ENCODE measurements at regions not wholly inside any gene's neighbourhood (a gene's known extent, or its start where the extent isn't known, plus 50 kb on each side); places are given as distances from the start of the nearest gene placed in this dataset.

- H3K27ac Mint-ChIP-seq (ENCODE audit: unreplicated experiment), result no peak overlapping the region
- no peaks in the 10 kb centered on the region for H3K36me3 Mint-ChIP-seq (ENCODE audit: low read depth, unreplicated experiment)
- no peaks in the 10 kb centered on the region for H3K4me1 Mint-ChIP-seq (ENCODE audit: unreplicated experiment)
- no peak overlapping the region for H3K4me3 Mint-ChIP-seq (ENCODE audit: unreplicated experiment)
- no peak for TF ChIP-seq CTCF (IDR thresholded peaks at IDR 0.05; ENCODE audit: unreplicated experiment)
- DNase-seq (ENCODE audit: low spot score), result no peak
- H3K9me3 Mint-ChIP-seq (ENCODE audit: unreplicated experiment), result no peaks in the 10 kb centered on the region
- peaks cover 2% of the 10 kb centered on the region for H3K27me3 Mint-ChIP-seq (ENCODE audit: unreplicated experiment)
These were observed 190.9 kb downstream of the GADD45G start for GRCh38 chr9:89795538-89796195.

- H3K4me3 Mint-ChIP-seq (ENCODE audit: unreplicated experiment), result no peak overlapping the region
- H3K27ac Mint-ChIP-seq (ENCODE audit: unreplicated experiment), result no peak overlapping the region
- H3K27me3 Mint-ChIP-seq (ENCODE audit: unreplicated experiment), result peaks cover 2% of the 10 kb centered on the region
- H3K9me3 Mint-ChIP-seq (ENCODE audit: unreplicated experiment), result no peaks in the 10 kb centered on the region
- DNase-seq (ENCODE audit: low spot score), result no peak
- no peaks in the 10 kb centered on the region for H3K36me3 Mint-ChIP-seq (ENCODE audit: low read depth, unreplicated experiment)
- no peak for TF ChIP-seq CTCF (IDR thresholded peaks at IDR 0.05; ENCODE audit: unreplicated experiment)
- H3K4me1 Mint-ChIP-seq (ENCODE audit: unreplicated experiment), result peaks cover 2% of the 10 kb centered on the region
These were observed 191.8 kb downstream of the GADD45G start for GRCh38 chr9:89796606-89797005.

- peaks cover 2% of the 10 kb centered on the region for H3K4me1 Mint-ChIP-seq (ENCODE audit: unreplicated experiment)
- no peak overlapping the region for H3K27ac Mint-ChIP-seq (ENCODE audit: unreplicated experiment)
- H3K36me3 Mint-ChIP-seq (ENCODE audit: low read depth, unreplicated experiment), result no peaks in the 10 kb centered on the region
- DNase-seq (ENCODE audit: low spot score), result no peak
- no peak for TF ChIP-seq CTCF (IDR thresholded peaks at IDR 0.05; ENCODE audit: unreplicated experiment)
- peaks cover 2% of the 10 kb centered on the region for H3K27me3 Mint-ChIP-seq (ENCODE audit: unreplicated experiment)
- no peaks in the 10 kb centered on the region for H3K9me3 Mint-ChIP-seq (ENCODE audit: unreplicated experiment)
- no peak overlapping the region for H3K4me3 Mint-ChIP-seq (ENCODE audit: unreplicated experiment)
These were observed 192.4 kb downstream of the GADD45G start for GRCh38 chr9:89797255-89797654.

- no peak for DNase-seq (ENCODE audit: low spot score)
- no peak for TF ChIP-seq CTCF (IDR thresholded peaks at IDR 0.05; ENCODE audit: unreplicated experiment)
- no peak overlapping the region for H3K27ac Mint-ChIP-seq (ENCODE audit: unreplicated experiment)
- H3K9me3 Mint-ChIP-seq (ENCODE audit: unreplicated experiment), result no peaks in the 10 kb centered on the region
- H3K4me3 Mint-ChIP-seq (ENCODE audit: unreplicated experiment), result no peak overlapping the region
- H3K27me3 Mint-ChIP-seq (ENCODE audit: unreplicated experiment), result peaks cover 2% of the 10 kb centered on the region
- H3K36me3 Mint-ChIP-seq (ENCODE audit: low read depth, unreplicated experiment), result no peaks in the 10 kb centered on the region
- peaks cover 2% of the 10 kb centered on the region for H3K4me1 Mint-ChIP-seq (ENCODE audit: unreplicated experiment)
These were observed 193.2 kb downstream of the GADD45G start for GRCh38 chr9:89797937-89798455.

GRCh38 chr9:89798547-89799120 lies 193.8 kb downstream of the GADD45G start:
- DNase-seq (ENCODE audit: low spot score), result no peak
- no peak for TF ChIP-seq CTCF (IDR thresholded peaks at IDR 0.05; ENCODE audit: unreplicated experiment)
- Mint-ChIP-seq H3K4me1 (ENCODE audit: unreplicated experiment) (peaks cover 2% of the 10 kb centered on the region), H3K27me3 (ENCODE audit: unreplicated experiment) (peaks cover 2% of the 10 kb centered on the region), H3K36me3 (ENCODE audit: low read depth, unreplicated experiment) (no peaks in the 10 kb centered on the region), H3K4me3 (ENCODE audit: unreplicated experiment) (no peak overlapping the region), H3K27ac (ENCODE audit: unreplicated experiment) (no peak overlapping the region), H3K9me3 (ENCODE audit: unreplicated experiment) (no peaks in the 10 kb centered on the region)

Data from endothelial cell (in vitro differentiated cells).